CD1c-positive myeloid dendritic cell (primary cell): ENCODE measurements at regions not wholly inside any gene's neighbourhood (a gene's known extent, or its start where the extent isn't known, plus 50 kb on each side); places are given as distances from the start of the nearest gene placed in this dataset.
"Not testable (repeated sequence)": the region's sequence is repeated elsewhere in the genome, so short reads cannot be mapped to it uniquely, and the experiment has no call there.

ENCODE experiments used
- DNase-seq: peaks from one replicate; pipeline ENCODE4 v3.0.0-alpha.2; 2016; ENCODE audit errors: extremely low spot score

GRCh38 chr18:9017167-9017904 lies 85.2 kb upstream of the NDUFV2 start:
- peak; percentile 87 for DNase-seq

GRCh38 chr18:9017905-9018227 lies 84.6 kb upstream of the NDUFV2 start:
- peak; percentile 70 for DNase-seq

- no peak for DNase-seq
Measured at GRCh38 chr18:9019135-9019534, 83.4 kb upstream of the NDUFV2 start.

- no peak for DNase-seq
Measured at GRCh38 chr18:9020221-9020620, 82.3 kb upstream of the NDUFV2 start.

- DNase-seq, result no peak
Measured at GRCh38 chr18:9021458-9021857, 81.0 kb upstream of the NDUFV2 start.

GRCh38 chr18:9022397-9023155 lies 79.9 kb upstream of the NDUFV2 start:
- peak; percentile 48 for DNase-seq

GRCh38 chr18:9024031-9024646 lies 78.4 kb upstream of the NDUFV2 start:
- DNase-seq, result not testable (repeated sequence)

GRCh38 chr18:9025091-9025838 lies 77.2 kb upstream of the NDUFV2 start:
- DNase-seq, result no peak

GRCh38 chr18:9029131-9029530 lies 73.4 kb upstream of the NDUFV2 start:
- no peak for DNase-seq

GRCh38 chr18:9032519-9032918 lies 70.0 kb upstream of the NDUFV2 start:
- no peak for DNase-seq

- DNase-seq, result no peak
Measured at GRCh38 chr18:9038277-9038871, 64.1 kb upstream of the NDUFV2 start.

- no peak for DNase-seq
Measured at GRCh38 chr18:9039441-9040071, 62.9 kb upstream of the NDUFV2 start.

GRCh38 chr18:9042766-9043481 lies 59.6 kb upstream of the NDUFV2 start:
- DNase-seq, result no peak

GRCh38 chr18:9043581-9043980 lies 58.9 kb upstream of the NDUFV2 start:
- no peak for DNase-seq

GRCh38 chr18:9047715-9048114 lies 54.8 kb upstream of the NDUFV2 start:
- no peak for DNase-seq

- DNase-seq, result peak; percentile 56
Measured at GRCh38 chr18:9048236-9048635, 54.3 kb upstream of the NDUFV2 start.

- DNase-seq, result peak; percentile 91
Measured at GRCh38 chr18:9048808-9049494, 53.5 kb upstream of the NDUFV2 start.

GRCh38 chr18:9049495-9049809 lies 53.0 kb upstream of the NDUFV2 start:
- DNase-seq, result no peak

- DNase-seq, result not testable (repeated sequence)
Measured at GRCh38 chr18:9050628-9051284, 51.7 kb upstream of the NDUFV2 start.
